KMS-11 (cell line): ENCODE measurements at regions not wholly inside any gene's neighbourhood (a gene's known extent, or its start where the extent isn't known, plus 50 kb on each side); places are given as distances from the start of the nearest gene placed in this dataset.

Experiments
- H2AFZ ChIP-seq: fragments of 200-600 bp; sonication (generic); 2 replicates; pipeline ENCODE4 v1.6.1; 2016; ENCODE audit warnings: antibody characterized with exemption, mixed run types, low read depth
- H3K27ac ChIP-seq: fragments of 200-600 bp; sonication (generic); 2 replicates; pipeline ENCODE4 v1.6.1; 2016; ENCODE audit warnings: mild to moderate bottlenecking, mixed run types
- H3K27me3 ChIP-seq: fragments of 200-600 bp; sonication (generic); 2 replicates; pipeline ENCODE4 v1.6.1; 2017; ENCODE audit warnings: mild to moderate bottlenecking, low read depth, mixed run types, moderate library complexity; ENCODE audit not compliant: insufficient read depth
- H3K36me3 ChIP-seq: fragments of 200-600 bp; sonication (generic); 2 replicates; pipeline ENCODE4 v1.6.1; 2017; ENCODE audit warnings: mild to moderate bottlenecking, mixed run types; ENCODE audit not compliant: insufficient read depth
- H3K4me1 ChIP-seq: fragments of 200-600 bp; sonication (generic); 2 replicates; pipeline ENCODE4 v1.6.1; 2016; ENCODE audit warnings: mild to moderate bottlenecking, low read depth, mixed run types; ENCODE audit not compliant: poor library complexity, severe bottlenecking
- H3K4me2 ChIP-seq: fragments of 200-600 bp; sonication (generic); 2 replicates; pipeline ENCODE4 v1.7.0; 2016; ENCODE audit warnings: mild to moderate bottlenecking, mixed run types
- H3K4me3 ChIP-seq: fragments of 200-600 bp; sonication (generic); IDR thresholded peaks from 2 replicates; pipeline ENCODE4 v1.6.1; 2017; ENCODE audit warnings: low read depth, low read length, mixed read lengths; ENCODE audit not compliant: insufficient read depth
- H3K79me2 ChIP-seq: fragments of 200-600 bp; sonication (generic); 2 replicates; pipeline ENCODE4 v1.6.1; 2016; ENCODE audit warnings: low read depth, mixed run types; ENCODE audit not compliant: insufficient read depth
- H3K9ac ChIP-seq: fragments of 200-600 bp; sonication (generic); 2 replicates; pipeline ENCODE4 v1.6.1; 2016; ENCODE audit warnings: mild to moderate bottlenecking, mixed run types
- H4K20me1 ChIP-seq: fragments of 200-600 bp; sonication (generic); 2 replicates; pipeline ENCODE4 v1.6.1; 2016; ENCODE audit warnings: mild to moderate bottlenecking, mixed run types; ENCODE audit not compliant: insufficient read depth
- TF ChIP-seq, protein P1 (sequence below): fragments of 200-600 bp; sonication (generic); conservative IDR thresholded peaks from 2 replicates; pipeline ENCODE4 v1.6.1; 2017; ENCODE audit warnings: low read depth, mild to moderate bottlenecking, antibody characterized with exemption, low read length, moderate library complexity, mixed read lengths

DNA sequence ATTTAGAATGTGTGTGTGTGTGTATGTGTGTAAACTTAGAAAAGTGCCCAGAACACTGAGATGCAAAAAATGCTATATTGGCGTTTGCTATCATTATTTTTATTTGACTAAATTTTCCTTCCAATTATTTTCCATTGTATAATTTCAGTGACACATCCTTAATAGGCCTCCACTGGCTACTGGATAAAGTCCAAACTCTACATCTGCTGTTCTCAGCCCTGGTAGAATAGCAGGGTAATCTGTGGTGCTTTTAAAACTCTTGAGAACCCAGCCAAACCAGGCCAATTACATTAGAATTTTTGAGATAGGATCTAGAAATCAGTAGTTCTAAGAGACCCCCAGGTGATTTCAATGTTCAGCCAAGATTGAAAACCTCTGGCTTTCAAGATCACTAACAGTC lies 66.4 kb downstream of the ZNF503 start:
- Histone ChIP-seq H3K4me3 (no peak overlapping the region), H3K27me3 (no peaks in the 10 kb centered on the region), H3K36me3 (no peaks in the 10 kb centered on the region), H3K27ac (no peak overlapping the region), H3K79me2 (no peaks in the 10 kb centered on the region), H2AFZ (no peak overlapping the region), H3K4me2 (no peak overlapping the region), H4K20me1 (no peaks in the 10 kb centered on the region), H3K4me1 (no peaks in the 10 kb centered on the region), H3K9ac (no peak overlapping the region)
- TF ChIP-seq, protein P1, sequence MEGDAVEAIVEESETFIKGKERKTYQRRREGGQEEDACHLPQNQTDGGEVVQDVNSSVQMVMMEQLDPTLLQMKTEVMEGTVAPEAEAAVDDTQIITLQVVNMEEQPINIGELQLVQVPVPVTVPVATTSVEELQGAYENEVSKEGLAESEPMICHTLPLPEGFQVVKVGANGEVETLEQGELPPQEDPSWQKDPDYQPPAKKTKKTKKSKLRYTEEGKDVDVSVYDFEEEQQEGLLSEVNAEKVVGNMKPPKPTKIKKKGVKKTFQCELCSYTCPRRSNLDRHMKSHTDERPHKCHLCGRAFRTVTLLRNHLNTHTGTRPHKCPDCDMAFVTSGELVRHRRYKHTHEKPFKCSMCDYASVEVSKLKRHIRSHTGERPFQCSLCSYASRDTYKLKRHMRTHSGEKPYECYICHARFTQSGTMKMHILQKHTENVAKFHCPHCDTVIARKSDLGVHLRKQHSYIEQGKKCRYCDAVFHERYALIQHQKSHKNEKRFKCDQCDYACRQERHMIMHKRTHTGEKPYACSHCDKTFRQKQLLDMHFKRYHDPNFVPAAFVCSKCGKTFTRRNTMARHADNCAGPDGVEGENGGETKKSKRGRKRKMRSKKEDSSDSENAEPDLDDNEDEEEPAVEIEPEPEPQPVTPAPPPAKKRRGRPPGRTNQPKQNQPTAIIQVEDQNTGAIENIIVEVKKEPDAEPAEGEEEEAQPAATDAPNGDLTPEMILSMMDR: no peak

DNA sequence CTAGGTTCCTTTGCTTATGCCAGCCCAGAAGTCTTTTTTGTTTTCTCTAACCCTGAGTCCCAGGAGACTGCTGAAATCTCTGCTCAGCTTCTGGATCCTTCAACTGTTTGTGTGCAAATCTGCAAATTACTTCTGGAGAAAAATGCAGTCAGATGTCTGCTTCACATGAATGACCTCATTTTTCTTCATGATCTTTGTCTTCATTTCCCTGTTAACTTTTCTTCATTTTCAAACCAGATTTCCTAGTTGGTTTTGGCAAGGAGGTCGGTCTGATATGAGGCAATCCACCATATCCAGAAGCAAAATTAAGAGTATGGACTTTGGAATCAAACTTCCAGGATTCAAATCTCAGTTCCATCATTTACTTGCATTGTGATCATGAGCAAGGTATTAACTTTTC lies 66.8 kb downstream of the ZNF503 start:
- Histone ChIP-seq H4K20me1 (no peaks in the 10 kb centered on the region), H3K27ac (no peak overlapping the region), H2AFZ (no peak overlapping the region), H3K27me3 (no peaks in the 10 kb centered on the region), H3K9ac (no peak overlapping the region), H3K36me3 (no peaks in the 10 kb centered on the region), H3K4me2 (no peak overlapping the region), H3K79me2 (no peaks in the 10 kb centered on the region), H3K4me3 (no peak overlapping the region), H3K4me1 (no peaks in the 10 kb centered on the region)
- TF ChIP-seq, protein P1: no peak

DNA sequence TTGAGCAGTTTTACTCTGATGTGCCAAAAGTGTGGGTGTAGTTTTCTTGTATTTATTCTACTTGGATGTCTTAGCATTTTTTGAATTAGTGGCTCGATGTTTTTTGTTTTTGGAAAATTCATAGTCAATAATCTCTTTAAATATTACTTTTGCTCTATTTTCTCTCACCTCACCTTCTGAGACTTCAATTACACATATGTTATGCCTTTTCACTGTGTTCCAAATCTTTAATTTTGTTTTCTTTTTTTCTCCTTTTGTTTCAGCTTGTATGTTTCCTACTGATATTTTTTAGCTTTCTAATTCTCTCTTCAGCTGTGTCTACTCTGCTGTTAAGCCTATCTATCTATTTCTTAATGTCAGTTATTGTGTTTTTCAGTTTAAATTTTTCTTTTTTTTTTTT lies 69.5 kb downstream of the ZNF503 start:
- Histone ChIP-seq H3K4me1 (no peaks in the 10 kb centered on the region), H2AFZ (no peak overlapping the region), H4K20me1 (no peaks in the 10 kb centered on the region), H3K27me3 (no peaks in the 10 kb centered on the region), H3K4me2 (no peak overlapping the region), H3K4me3 (no peak overlapping the region), H3K36me3 (no peaks in the 10 kb centered on the region), H3K9ac (no peak overlapping the region), H3K27ac (no peak overlapping the region), H3K79me2 (no peaks in the 10 kb centered on the region)
- TF ChIP-seq, protein P1: no peak

DNA sequence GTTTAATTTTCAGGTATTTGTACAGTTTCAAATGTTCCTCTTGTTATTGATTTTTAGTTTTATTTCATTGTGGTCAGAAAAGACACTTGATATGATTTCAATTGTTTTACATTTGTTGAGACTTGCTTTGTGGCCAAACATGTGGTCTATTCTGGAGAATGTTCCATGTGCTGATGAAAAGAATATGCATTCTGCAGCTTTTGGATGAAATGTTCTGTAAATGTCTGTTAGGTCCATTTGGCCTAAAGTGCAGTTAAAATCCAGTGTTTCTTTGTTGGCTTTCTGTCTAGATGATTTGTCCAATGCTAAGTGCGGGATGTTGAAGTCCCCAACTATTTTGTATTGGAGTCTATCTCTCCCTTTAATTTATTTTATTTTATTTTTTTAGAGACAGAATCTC lies 70.5 kb downstream of the ZNF503 start:
- Histone ChIP-seq H2AFZ (no peak overlapping the region), H3K27me3 (no peaks in the 10 kb centered on the region), H3K79me2 (no peaks in the 10 kb centered on the region), H3K36me3 (no peaks in the 10 kb centered on the region), H3K4me2 (no peak overlapping the region), H4K20me1 (no peaks in the 10 kb centered on the region), H3K9ac (no peak overlapping the region), H3K4me3 (no peak overlapping the region), H3K4me1 (no peaks in the 10 kb centered on the region), H3K27ac (no peak overlapping the region)
- TF ChIP-seq, protein P1: no peak

DNA sequence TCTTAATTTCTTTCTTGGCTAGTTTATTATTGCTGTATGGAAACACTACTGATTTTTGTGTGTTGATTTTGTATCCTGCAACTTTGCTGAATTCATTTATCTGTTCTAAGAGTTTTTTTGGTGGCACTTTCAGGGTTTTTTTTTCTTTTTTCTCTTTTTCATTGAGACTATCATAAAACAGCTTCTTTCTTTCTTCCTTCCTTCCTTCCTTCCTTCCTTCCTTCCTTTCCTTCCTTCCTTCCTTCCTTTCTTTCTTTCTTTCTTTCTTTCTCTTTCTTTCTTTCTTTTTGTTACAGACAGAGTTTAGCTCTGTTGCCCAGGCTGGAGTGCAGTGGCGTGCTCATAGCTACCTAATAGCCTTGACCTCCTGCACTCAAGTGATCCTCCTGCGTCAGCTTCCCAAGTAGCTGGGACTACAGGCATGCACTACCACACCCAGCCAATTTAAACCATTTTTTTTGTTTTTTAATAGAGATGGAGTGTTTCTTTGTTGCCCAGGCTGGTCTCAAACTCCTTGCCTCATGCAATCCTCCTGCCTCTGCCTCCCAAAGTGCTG lies 72.3 kb downstream of the ZNF503 start:
- H3K79me2 ChIP-seq: no peaks in the 10 kb centered on the region
- H4K20me1 ChIP-seq: no peaks in the 10 kb centered on the region
- H3K4me2 ChIP-seq: no peak overlapping the region
- H3K9ac ChIP-seq: no peak overlapping the region
- no peak overlapping the region for H2AFZ ChIP-seq
- no peaks in the 10 kb centered on the region for H3K4me1 ChIP-seq
- TF ChIP-seq, protein P1: no peak
- H3K36me3 ChIP-seq: no peaks in the 10 kb centered on the region
- H3K27ac ChIP-seq: no peak overlapping the region
- H3K27me3 ChIP-seq: no peaks in the 10 kb centered on the region
- H3K4me3 ChIP-seq: no peak overlapping the region
